Ishikawa (cell line): ENCODE measurements at regions not wholly inside any gene's neighbourhood (a gene's known extent, or its start where the extent isn't known, plus 50 kb on each side); places are given as distances from the start of the nearest gene placed in this dataset.

Experiments
- CEBPB ChIP-seq: IDR thresholded peaks from 2 replicates; pipeline ENCODE4 v1.6.1; 2012
- CREB1 ChIP-seq: IDR thresholded peaks from 2 replicates; pipeline ENCODE4 v1.6.1; 2012; ENCODE audit warnings: low read depth
- EGR1 ChIP-seq: IDR thresholded peaks from 2 replicates; pipeline ENCODE4 v1.6.1; 2012
- EP300 ChIP-seq: IDR thresholded peaks from 2 replicates; pipeline ENCODE4 v1.6.1; 2012; ENCODE audit warnings: borderline replicate concordance
- FOXM1 ChIP-seq: IDR thresholded peaks from 2 replicates; pipeline ENCODE4 v1.6.1; 2012; ENCODE audit warnings: low read depth, borderline replicate concordance
- MAX ChIP-seq: IDR thresholded peaks from 2 replicates; pipeline ENCODE4 v1.6.1; 2012
- NFIC ChIP-seq: IDR thresholded peaks from 2 replicates; pipeline ENCODE4 v1.6.1; 2012
- RAD21 ChIP-seq: IDR thresholded peaks from 2 replicates; pipeline ENCODE4 v1.6.1; 2012; ENCODE audit warnings: low read depth
- REST ChIP-seq: IDR thresholded peaks from 2 replicates; pipeline ENCODE4 v1.6.1; 2012; ENCODE audit warnings: low read depth, mild to moderate bottlenecking
- TAF1 ChIP-seq: IDR thresholded peaks from 2 replicates; pipeline ENCODE4 v1.6.1; 2012; ENCODE audit warnings: low read depth, mild to moderate bottlenecking
- TCF12 ChIP-seq: IDR thresholded peaks from 2 replicates; pipeline ENCODE4 v1.6.1; 2012; ENCODE audit warnings: low read depth
- TEAD4 ChIP-seq: IDR thresholded peaks from 2 replicates; pipeline ENCODE4 v1.6.1; 2012
- USF1 ChIP-seq: IDR thresholded peaks from 2 replicates; pipeline ENCODE4 v1.6.1; 2012
- YY1 ChIP-seq: IDR thresholded peaks from 2 replicates; pipeline ENCODE4 v1.6.1; 2012; ENCODE audit warnings: low read depth
- ZBTB7A ChIP-seq: IDR thresholded peaks from 2 replicates; pipeline ENCODE4 v1.6.1; 2012; ENCODE audit warnings: low read depth

GRCh38 chr18:51813740-51814139 is 526.3 kb upstream of the DCC start:
- TF ChIP-seq CEBPB (no peak), EGR1 (no peak), TCF12 (no peak), CREB1 (no peak), NFIC (no peak), YY1 (no peak), EP300 (no peak), TAF1 (no peak), MAX (no peak), FOXM1 (no peak), RAD21 (no peak), TEAD4 (no peak)

- TF ChIP-seq TAF1, result no peak
- TF ChIP-seq CEBPB, result no peak
- TF ChIP-seq TCF12, result no peak
- TF ChIP-seq REST, result no peak
- no peak for TF ChIP-seq MAX
- TF ChIP-seq USF1, result no peak
- no peak for TF ChIP-seq TEAD4
- TF ChIP-seq NFIC, result no peak
- no peak for TF ChIP-seq FOXM1
- TF ChIP-seq YY1, result no peak
- no peak for TF ChIP-seq ZBTB7A
Measured at GRCh38 chr18:51821610-51822009, 518.4 kb upstream of the DCC start.

GRCh38 chr18:51824746-51825145 is 515.3 kb upstream of the DCC start:
- TF ChIP-seq TAF1, result no peak
- no peak for TF ChIP-seq NFIC
- TF ChIP-seq MAX, result no peak
- TF ChIP-seq FOXM1, result no peak
- no peak for TF ChIP-seq TCF12
- TF ChIP-seq EP300, result no peak
- TF ChIP-seq YY1, result no peak
- no peak for TF ChIP-seq USF1
- no peak for TF ChIP-seq CEBPB
- TF ChIP-seq ZBTB7A, result no peak
- TF ChIP-seq REST, result no peak
- no peak for TF ChIP-seq EGR1
- TF ChIP-seq RAD21, result no peak
- no peak for TF ChIP-seq TEAD4
- TF ChIP-seq CREB1, result no peak

- no peak for TF ChIP-seq REST
- no peak for TF ChIP-seq TEAD4
Measured at GRCh38 chr18:51833850-51834249, 506.1 kb upstream of the DCC start.

- TF ChIP-seq CEBPB, result no peak
- TF ChIP-seq MAX, result no peak
- TF ChIP-seq TEAD4, result no peak
- no peak for TF ChIP-seq NFIC
- TF ChIP-seq TAF1, result no peak
- no peak for TF ChIP-seq REST
- no peak for TF ChIP-seq FOXM1
- no peak for TF ChIP-seq YY1
- TF ChIP-seq ZBTB7A, result no peak
- TF ChIP-seq EGR1, result no peak
- TF ChIP-seq RAD21, result no peak
- no peak for TF ChIP-seq EP300
Measured at GRCh38 chr18:51848702-51849101, 491.3 kb upstream of the DCC start.
